Coronary artery (tissue), 2 donors: ENCODE measurements at regions not wholly inside any gene's neighbourhood (a gene's known extent, or its start where the extent isn't known, plus 50 kb on each side); places are given as distances from the start of the nearest gene placed in this dataset.

ENCODE experiments used
- DNase-seq: peaks from one replicate; pipeline ENCODE4 v3.0.0-alpha.2; 2017; ENCODE audit warnings: low spot score
- H3K27ac ChIP-seq, 2 donors: fragments of 200-600 bp; sonication (generic); one replicate each; pipeline ENCODE4 v1.5.1; 2016 to 2019
- H3K4me3 ChIP-seq: fragments of 200-600 bp; sonication (generic); 2 replicates; pipeline ENCODE4 v1.5.1; 2016; ENCODE audit warnings: mild to moderate bottlenecking, moderate library complexity
- TF ChIP-seq, protein P1 (sequence below): fragments of 200-600 bp; sonication (generic); IDR thresholded peaks from one replicate; pipeline ENCODE4 v1.5.1; 2019; ENCODE audit warnings: antibody characterized with exemption

- no peak overlapping the region for H3K4me3 ChIP-seq
- DNase-seq: no peak
- H3K27ac ChIP-seq: no peak overlapping the region
- TF ChIP-seq, protein P1, sequence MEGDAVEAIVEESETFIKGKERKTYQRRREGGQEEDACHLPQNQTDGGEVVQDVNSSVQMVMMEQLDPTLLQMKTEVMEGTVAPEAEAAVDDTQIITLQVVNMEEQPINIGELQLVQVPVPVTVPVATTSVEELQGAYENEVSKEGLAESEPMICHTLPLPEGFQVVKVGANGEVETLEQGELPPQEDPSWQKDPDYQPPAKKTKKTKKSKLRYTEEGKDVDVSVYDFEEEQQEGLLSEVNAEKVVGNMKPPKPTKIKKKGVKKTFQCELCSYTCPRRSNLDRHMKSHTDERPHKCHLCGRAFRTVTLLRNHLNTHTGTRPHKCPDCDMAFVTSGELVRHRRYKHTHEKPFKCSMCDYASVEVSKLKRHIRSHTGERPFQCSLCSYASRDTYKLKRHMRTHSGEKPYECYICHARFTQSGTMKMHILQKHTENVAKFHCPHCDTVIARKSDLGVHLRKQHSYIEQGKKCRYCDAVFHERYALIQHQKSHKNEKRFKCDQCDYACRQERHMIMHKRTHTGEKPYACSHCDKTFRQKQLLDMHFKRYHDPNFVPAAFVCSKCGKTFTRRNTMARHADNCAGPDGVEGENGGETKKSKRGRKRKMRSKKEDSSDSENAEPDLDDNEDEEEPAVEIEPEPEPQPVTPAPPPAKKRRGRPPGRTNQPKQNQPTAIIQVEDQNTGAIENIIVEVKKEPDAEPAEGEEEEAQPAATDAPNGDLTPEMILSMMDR: no peak
Measured at GRCh38 chr13:55255236-55255635, 1885.5 kb upstream of the PRR20A start.

- TF ChIP-seq, protein P1: no peak
- Histone ChIP-seq H3K4me3 (no peak overlapping the region), H3K27ac (no peak overlapping the region)
- DNase-seq: no peak
Measured at GRCh38 chr13:55263045-55263444, 1877.7 kb upstream of the PRR20A start.

- TF ChIP-seq, protein P1: no peak
- no peak for DNase-seq
- H3K4me3 ChIP-seq: no peak overlapping the region
- H3K27ac ChIP-seq: no peak overlapping the region
Measured at GRCh38 chr13:55266644-55267043, 1874.1 kb upstream of the PRR20A start.

DNA sequence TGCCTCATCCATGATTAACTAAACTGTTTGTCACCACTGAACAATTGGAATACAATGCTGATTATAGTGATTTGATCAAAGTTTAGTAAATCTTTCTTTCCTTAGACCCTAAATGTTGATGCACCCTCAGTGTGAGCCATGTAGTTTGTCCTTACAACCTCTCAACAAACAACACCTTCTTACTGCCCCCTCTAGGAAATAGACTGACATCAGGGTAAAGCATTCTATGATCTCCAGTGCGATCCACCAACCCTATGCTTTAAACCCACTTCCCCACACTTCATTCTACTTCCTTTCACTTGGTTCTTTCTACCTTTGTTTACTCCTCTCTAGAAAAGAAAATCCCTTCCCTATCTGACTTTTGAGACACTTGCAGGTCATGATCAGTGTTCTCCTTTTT, 1842.5 kb upstream of the PRR20A start:
- H3K27ac ChIP-seq: no peak overlapping the region
- H3K4me3 ChIP-seq: no peak overlapping the region
- no peak for DNase-seq
- TF ChIP-seq, protein P1: no peak

DNA sequence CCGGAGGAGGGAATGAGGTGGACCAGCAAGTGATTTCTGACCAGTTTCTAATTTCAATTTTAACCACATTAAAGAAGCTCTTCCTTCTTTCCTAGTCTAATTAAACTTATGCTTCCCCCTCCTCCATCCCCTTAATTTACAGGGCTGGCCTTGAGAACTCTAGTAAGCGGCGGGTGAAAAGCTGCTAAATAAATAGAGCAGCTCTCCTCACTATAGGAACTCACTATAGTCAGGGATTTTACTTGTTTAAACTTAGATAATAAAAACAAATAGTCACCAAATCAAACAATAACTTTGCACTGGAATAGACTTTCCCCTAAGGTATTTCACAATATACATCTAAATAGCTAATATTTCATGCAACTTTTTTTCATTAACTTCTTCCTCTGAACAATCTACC, 1838.2 kb upstream of the PRR20A start:
- H3K27ac ChIP-seq: no peak overlapping the region
- DNase-seq: no peak
- no peak overlapping the region for H3K4me3 ChIP-seq
- TF ChIP-seq, protein P1: no peak

GRCh38 chr13:55307909-55308308, 1832.8 kb upstream of the PRR20A start:
- DNase-seq: no peak
- TF ChIP-seq, protein P1: no peak

GRCh38 chr13:55341891-55342290, 1798.8 kb upstream of the PRR20A start:
- TF ChIP-seq, protein P1: no peak
- H3K4me3 ChIP-seq: no peak overlapping the region
- no peak for DNase-seq
- H3K27ac ChIP-seq: no peak overlapping the region

More at GRCh38 chr13:55307909-55308308, 1832.8 kb upstream of the PRR20A start:
- Histone ChIP-seq H3K4me3 (no peak overlapping the region), H3K27ac (no peak overlapping the region)
